Epidermal melanocyte (primary cell): ENCODE measurements at regions not wholly inside any gene's neighbourhood (a gene's known extent, or its start where the extent isn't known, plus 50 kb on each side); places are given as distances from the start of the nearest gene placed in this dataset.

Source experiments
- DNase-seq: peaks from one replicate; pipeline ENCODE4 v3.0.0; 2011; ENCODE audit warnings: low spot score; ENCODE audit not compliant: insufficient read length

DNA sequence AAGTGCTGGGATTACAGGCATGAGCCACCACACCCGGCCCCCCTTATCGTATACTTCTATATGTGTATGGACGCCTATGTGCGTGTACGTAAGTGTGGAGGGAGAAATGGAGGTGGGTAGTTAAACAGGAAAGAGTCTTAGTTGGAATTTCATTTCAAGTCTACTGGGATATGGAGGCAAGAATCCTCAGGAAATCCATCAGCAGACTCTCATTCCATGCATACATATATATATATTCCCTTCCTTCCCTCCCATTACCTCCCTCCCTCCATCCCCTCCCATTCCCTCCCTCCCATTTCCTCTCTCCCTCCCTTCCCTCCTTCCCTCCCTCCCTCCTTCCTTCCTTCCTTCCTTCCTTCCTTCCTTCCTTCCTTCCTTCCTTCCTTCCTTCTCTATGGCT, 391.7 kb upstream of the RBFOX1 start:
- DNase-seq, result no peak

- no peak for DNase-seq
Measured at GRCh38 chr16:6937641-6938040, 395.0 kb upstream of the RBFOX1 start.

- no peak for DNase-seq
Measured at GRCh38 chr16:6932871-6933385, 399.7 kb upstream of the RBFOX1 start.

- DNase-seq, result no peak
Measured at GRCh38 chr16:6929868-6930267, 402.8 kb upstream of the RBFOX1 start.

GRCh38 chr16:6926762-6927161, 405.9 kb upstream of the RBFOX1 start:
- DNase-seq, result no peak

DNA sequence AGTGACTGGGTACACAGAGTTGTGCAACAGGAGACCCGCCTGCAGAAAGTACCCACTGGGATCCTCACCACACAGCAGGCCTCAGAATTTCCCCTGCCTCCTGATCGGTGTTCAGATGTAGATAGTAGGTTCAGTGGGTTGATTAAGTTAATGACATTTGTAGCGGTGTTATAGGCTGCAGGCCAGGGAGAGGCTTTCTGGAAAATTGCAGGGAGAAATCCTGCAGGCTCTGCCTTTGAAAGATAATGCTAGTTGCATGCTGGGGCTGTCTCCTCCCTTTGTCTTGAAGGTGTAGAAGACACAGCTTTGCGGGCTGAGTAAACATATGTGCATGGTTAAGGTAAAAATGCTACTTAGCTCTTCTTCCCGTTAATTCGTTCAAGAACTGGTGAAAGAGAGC, 406.3 kb upstream of the RBFOX1 start:
- DNase-seq, result no peak

GRCh38 chr16:6918646-6919045, 414.0 kb upstream of the RBFOX1 start:
- no peak for DNase-seq

GRCh38 chr16:6916946-6917345, 415.7 kb upstream of the RBFOX1 start:
- DNase-seq, result no peak

- no peak for DNase-seq
Measured at GRCh38 chr16:6913566-6913965, 419.1 kb upstream of the RBFOX1 start.

DNA sequence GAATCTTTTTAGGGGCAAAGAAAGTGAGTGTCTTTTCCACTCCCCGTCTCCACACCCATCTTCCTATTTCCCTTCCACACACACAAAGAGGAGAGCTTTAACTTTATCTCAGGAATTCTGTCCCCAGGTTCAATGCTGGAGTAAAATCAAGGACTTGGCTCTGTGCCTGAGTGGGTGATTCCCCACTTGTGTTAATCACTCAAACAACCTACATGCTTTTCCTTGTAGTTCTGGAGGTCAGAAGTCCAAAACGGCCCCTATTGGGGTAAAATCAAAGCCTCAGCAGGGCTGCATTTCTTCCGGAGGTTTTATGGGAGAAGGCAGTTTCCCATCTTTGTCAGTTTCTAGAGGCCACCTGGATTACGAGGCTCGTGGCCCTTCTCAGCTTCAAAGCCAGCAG, 422.3 kb upstream of the RBFOX1 start:
- DNase-seq, result no peak

DNA sequence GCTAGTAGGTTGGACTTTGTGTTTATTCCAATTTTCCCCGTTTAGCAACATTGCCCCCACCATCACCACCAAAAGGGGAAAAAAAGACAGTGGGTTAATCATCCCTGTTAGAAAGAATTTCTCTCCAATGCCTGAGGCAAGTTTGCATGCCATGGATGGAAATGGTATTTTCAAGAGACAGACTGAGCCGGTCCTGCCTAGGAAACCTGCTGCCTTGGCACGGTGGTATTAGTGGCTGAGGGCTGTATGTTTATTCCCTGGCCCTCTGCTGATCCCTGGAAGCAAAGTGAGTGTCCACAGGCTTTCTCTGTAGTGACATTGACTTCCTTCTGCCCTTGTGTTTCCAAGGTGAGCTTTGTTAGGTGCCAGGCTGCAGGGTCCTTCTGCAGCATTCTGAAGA, 427.0 kb upstream of the RBFOX1 start:
- no peak for DNase-seq

- DNase-seq, result no peak
Measured at GRCh38 chr16:6903671-6904070, 429.0 kb upstream of the RBFOX1 start.

- DNase-seq, result no peak
Measured at GRCh38 chr16:6898896-6899295, 433.7 kb upstream of the RBFOX1 start.

- DNase-seq, result no peak
Measured at GRCh38 chr16:6897876-6898485, 434.7 kb upstream of the RBFOX1 start.

GRCh38 chr16:6892966-6893365, 439.7 kb upstream of the RBFOX1 start:
- DNase-seq, result no peak

- no peak for DNase-seq
Measured at GRCh38 chr16:6891496-6891895, 441.1 kb upstream of the RBFOX1 start.

GRCh38 chr16:6888531-6888930, 444.1 kb upstream of the RBFOX1 start:
- no peak for DNase-seq

GRCh38 chr16:6884002-6884401, 448.6 kb upstream of the RBFOX1 start:
- no peak for DNase-seq

- no peak for DNase-seq
Measured at GRCh38 chr16:6880263-6880662, 452.4 kb upstream of the RBFOX1 start.

GRCh38 chr16:6864671-6865070, 468.0 kb upstream of the RBFOX1 start:
- no peak for DNase-seq

DNA sequence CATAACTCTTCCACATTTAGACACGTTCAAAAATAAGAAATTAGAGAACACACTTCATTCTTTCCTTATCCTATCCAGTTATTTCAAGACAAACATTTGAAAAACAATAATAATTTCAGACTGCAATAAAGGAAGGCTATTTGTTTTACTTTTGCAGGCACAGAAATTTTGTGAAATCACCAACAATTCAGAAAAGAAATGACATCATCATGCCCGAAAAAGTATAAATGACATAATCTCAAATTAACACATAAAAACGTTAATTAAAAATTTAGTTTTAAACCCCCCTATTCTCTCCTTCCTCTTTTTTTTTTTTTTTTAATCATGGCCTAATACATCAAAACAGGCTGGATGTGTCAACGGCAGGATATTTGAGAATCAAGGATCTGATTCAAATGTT, 468.4 kb upstream of the RBFOX1 start:
- DNase-seq, result no peak

- no peak for DNase-seq
Measured at GRCh38 chr16:6863135-6863534, 469.5 kb upstream of the RBFOX1 start.

GRCh38 chr16:6861815-6862477, 470.7 kb upstream of the RBFOX1 start:
- no peak for DNase-seq
